ENCODE measurements at regions not wholly inside any gene's neighbourhood (a gene's known extent, or its start where the extent isn't known, plus 50 kb on each side); places are given as distances from the start of the nearest gene placed in this dataset.

GRCh38 chr4:27187786-27188185 lies 327.1 kb downstream of the STIM2 start:
- TF ChIP-seq POLR2A (IDR thresholded peaks at IDR 0.05) (no peak), CTCF (IDR thresholded peaks at IDR 0.05) (no peak)
